BLaER1 (cell line): ENCODE measurements at regions not wholly inside any gene's neighbourhood (a gene's known extent, or its start where the extent isn't known, plus 50 kb on each side); places are given as distances from the start of the nearest gene placed in this dataset.

Experiments used
- H3K27ac ChIP-seq: shearing (Covaris generic); formaldehyde crosslinking; 2 replicates; pipeline ENCODE4 v1.8.1; 2022
- H3K27me3 ChIP-seq: shearing (Covaris generic); formaldehyde crosslinking; 2 replicates; pipeline ENCODE4 v1.8.1; 2022
- H3K36me3 ChIP-seq: shearing (Covaris generic); formaldehyde crosslinking; 2 replicates; pipeline ENCODE4 v1.8.1; 2022
- H3K4me1 ChIP-seq: shearing (Covaris generic); formaldehyde crosslinking; 2 replicates; pipeline ENCODE4 v1.8.1; 2022
- H3K4me2 ChIP-seq: shearing (Covaris generic); formaldehyde crosslinking; 2 replicates; pipeline ENCODE4 v1.8.1; 2022
- H3K4me3 ChIP-seq: shearing (Covaris generic); formaldehyde crosslinking; 2 replicates; pipeline ENCODE4 v1.8.1; 2022
- H3K9ac ChIP-seq: shearing (Covaris generic); formaldehyde crosslinking; 2 replicates; pipeline ENCODE4 v1.8.1; 2022
- H3K9me3 ChIP-seq: shearing (Covaris generic); formaldehyde crosslinking; 2 replicates; pipeline ENCODE4 v1.8.1; 2022
- H4K20me1 ChIP-seq: shearing (Covaris generic); formaldehyde crosslinking; 2 replicates; pipeline ENCODE4 v1.8.1; 2022
- Cebpa-rat ChIP-seq: shearing (Covaris generic); IDR thresholded peaks from 2 replicates; pipeline ENCODE4 v1.8.1; 2022

GRCh38 chr1:87885278-87886025 is 556.8 kb downstream of the LMO4 start:
- no peak for TF ChIP-seq Cebpa-rat
- Histone ChIP-seq H3K9ac (no peak overlapping the region), H3K36me3 (no peaks in the 10 kb centered on the region), H3K4me1 (no peaks in the 10 kb centered on the region), H3K27ac (no peak overlapping the region), H4K20me1 (no peaks in the 10 kb centered on the region), H3K4me3 (no peak overlapping the region), H3K9me3 (no peaks in the 10 kb centered on the region), H3K27me3 (no peaks in the 10 kb centered on the region), H3K4me2 (no peak overlapping the region)

- Histone ChIP-seq H3K9me3 (no peaks in the 10 kb centered on the region), H3K27ac (no peak overlapping the region), H3K4me1 (no peaks in the 10 kb centered on the region), H3K36me3 (no peaks in the 10 kb centered on the region), H3K4me3 (no peak overlapping the region), H4K20me1 (no peaks in the 10 kb centered on the region), H3K27me3 (no peaks in the 10 kb centered on the region), H3K4me2 (no peak overlapping the region), H3K9ac (no peak overlapping the region)
- TF ChIP-seq Cebpa-rat = no peak
Measured at GRCh38 chr1:87887100-87887499, 558.4 kb downstream of the LMO4 start.

- TF ChIP-seq Cebpa-rat = no peak
- no peaks in the 10 kb centered on the region for H3K36me3 ChIP-seq
- no peaks in the 10 kb centered on the region for H4K20me1 ChIP-seq
- H3K4me2 ChIP-seq = no peak overlapping the region
- peaks cover 6% of the 10 kb centered on the region; the same call in 1 of the 2 replicates for H3K4me1 ChIP-seq
- H3K27me3 ChIP-seq = no peaks in the 10 kb centered on the region
- no peaks in the 10 kb centered on the region for H3K9me3 ChIP-seq
- no peak overlapping the region for H3K4me3 ChIP-seq
- H3K9ac ChIP-seq = no peak overlapping the region
- H3K27ac ChIP-seq = no peak overlapping the region
Measured at GRCh38 chr1:87888446-87888845, 559.8 kb downstream of the LMO4 start.

- no peak overlapping the region for H3K4me3 ChIP-seq
- H3K36me3 ChIP-seq = no peaks in the 10 kb centered on the region
- no peak for TF ChIP-seq Cebpa-rat
- H4K20me1 ChIP-seq = no peaks in the 10 kb centered on the region
- H3K4me2 ChIP-seq = no peak overlapping the region
- H3K9me3 ChIP-seq = no peaks in the 10 kb centered on the region
- no peak overlapping the region for H3K9ac ChIP-seq
- H3K27me3 ChIP-seq = no peaks in the 10 kb centered on the region
- H3K27ac ChIP-seq = no peak overlapping the region
- H3K4me1 ChIP-seq = peaks cover 7% of the 10 kb centered on the region; the same call in 1 of the 2 replicates
Measured at GRCh38 chr1:87894062-87894461, 565.4 kb downstream of the LMO4 start.

GRCh38 chr1:87897481-87897880 is 568.8 kb downstream of the LMO4 start:
- no peak overlapping the region for H3K4me3 ChIP-seq
- H3K36me3 ChIP-seq = no peaks in the 10 kb centered on the region
- no peak overlapping the region for H3K4me2 ChIP-seq
- peaks cover 11% of the 10 kb centered on the region for H3K4me1 ChIP-seq
- no peaks in the 10 kb centered on the region for H4K20me1 ChIP-seq
- no peaks in the 10 kb centered on the region for H3K9me3 ChIP-seq
- H3K27me3 ChIP-seq = no peaks in the 10 kb centered on the region
- TF ChIP-seq Cebpa-rat = no peak
- H3K9ac ChIP-seq = no peak overlapping the region
- H3K27ac ChIP-seq = no peak overlapping the region

- H3K27ac ChIP-seq = no peak overlapping the region
- H3K4me1 ChIP-seq = peaks cover 15% of the 10 kb centered on the region
- H4K20me1 ChIP-seq = no peaks in the 10 kb centered on the region
- H3K9me3 ChIP-seq = no peaks in the 10 kb centered on the region
- TF ChIP-seq Cebpa-rat = no peak
- H3K36me3 ChIP-seq = no peaks in the 10 kb centered on the region
- no peak overlapping the region for H3K9ac ChIP-seq
- H3K4me3 ChIP-seq = no peak overlapping the region
- H3K4me2 ChIP-seq = no peak overlapping the region
- no peaks in the 10 kb centered on the region for H3K27me3 ChIP-seq
Measured at GRCh38 chr1:87898431-87898830, 569.8 kb downstream of the LMO4 start.

- no peak overlapping the region for H3K4me2 ChIP-seq
- no peak for TF ChIP-seq Cebpa-rat
Measured at GRCh38 chr1:87899017-87899416, 570.3 kb downstream of the LMO4 start.

GRCh38 chr1:87899746-87900145 is 571.1 kb downstream of the LMO4 start:
- H3K9me3 ChIP-seq = no peaks in the 10 kb centered on the region
- H3K4me2 ChIP-seq = no peak overlapping the region
- no peaks in the 10 kb centered on the region for H3K36me3 ChIP-seq
- TF ChIP-seq Cebpa-rat = no peak
- H3K27ac ChIP-seq = no peak overlapping the region
- H3K4me1 ChIP-seq = peaks cover 20% of the 10 kb centered on the region
- no peak overlapping the region for H3K4me3 ChIP-seq
- no peaks in the 10 kb centered on the region for H4K20me1 ChIP-seq
- H3K9ac ChIP-seq = no peak overlapping the region
- H3K27me3 ChIP-seq = no peaks in the 10 kb centered on the region

More at GRCh38 chr1:87899017-87899416, 570.3 kb downstream of the LMO4 start:
- H3K36me3 ChIP-seq = no peaks in the 10 kb centered on the region
- peaks cover 20% of the 10 kb centered on the region for H3K4me1 ChIP-seq
- no peak overlapping the region for H3K27ac ChIP-seq
- no peak overlapping the region for H3K9ac ChIP-seq
- H4K20me1 ChIP-seq = no peaks in the 10 kb centered on the region
- H3K9me3 ChIP-seq = no peaks in the 10 kb centered on the region
- no peak overlapping the region for H3K4me3 ChIP-seq
- H3K27me3 ChIP-seq = no peaks in the 10 kb centered on the region

- no peaks in the 10 kb centered on the region for H4K20me1 ChIP-seq
- H3K4me2 ChIP-seq = peak overlapping the region; percentile 60
- no peak overlapping the region for H3K4me3 ChIP-seq
- no peaks in the 10 kb centered on the region for H3K36me3 ChIP-seq
- H3K4me1 ChIP-seq = peaks cover 20% of the 10 kb centered on the region
- H3K9ac ChIP-seq = no peak overlapping the region; the same call in 1 of the 2 replicates
- H3K9me3 ChIP-seq = no peaks in the 10 kb centered on the region
- H3K27ac ChIP-seq = peak overlapping the region; percentile 53; the same call in 1 of the 2 replicates
- H3K27me3 ChIP-seq = no peaks in the 10 kb centered on the region
- TF ChIP-seq Cebpa-rat = no peak
Measured at GRCh38 chr1:87902830-87903229, 574.1 kb downstream of the LMO4 start.

- Histone ChIP-seq H3K36me3 (no peaks in the 10 kb centered on the region), H3K4me2 (peak overlapping the region; percentile 60), H3K9ac (no peak overlapping the region; the same call in 1 of the 2 replicates), H4K20me1 (no peaks in the 10 kb centered on the region), H3K27ac (peak overlapping the region; percentile 53; the same call in 1 of the 2 replicates), H3K9me3 (no peaks in the 10 kb centered on the region), H3K4me3 (no peak overlapping the region), H3K27me3 (no peaks in the 10 kb centered on the region), H3K4me1 (peaks cover 20% of the 10 kb centered on the region)
- TF ChIP-seq Cebpa-rat = no peak
Measured at GRCh38 chr1:87903242-87903641, 574.6 kb downstream of the LMO4 start.
